SH-SY5Y (cell line): ENCODE measurements at regions not wholly inside any gene's neighbourhood (a gene's known extent, or its start where the extent isn't known, plus 50 kb on each side); places are given as distances from the start of the nearest gene placed in this dataset.

ENCODE experiments used
- GATA2 ChIP-seq: IDR thresholded peaks from 2 replicates; pipeline ENCODE4 v1.6.1; 2011; ENCODE audit warnings: mild to moderate bottlenecking, low read depth, low read length
- GATA3 ChIP-seq: IDR thresholded peaks from 2 replicates; pipeline ENCODE4 v1.6.1; 2011; ENCODE audit warnings: low read depth, mild to moderate bottlenecking, low read length, moderate library complexity

DNA sequence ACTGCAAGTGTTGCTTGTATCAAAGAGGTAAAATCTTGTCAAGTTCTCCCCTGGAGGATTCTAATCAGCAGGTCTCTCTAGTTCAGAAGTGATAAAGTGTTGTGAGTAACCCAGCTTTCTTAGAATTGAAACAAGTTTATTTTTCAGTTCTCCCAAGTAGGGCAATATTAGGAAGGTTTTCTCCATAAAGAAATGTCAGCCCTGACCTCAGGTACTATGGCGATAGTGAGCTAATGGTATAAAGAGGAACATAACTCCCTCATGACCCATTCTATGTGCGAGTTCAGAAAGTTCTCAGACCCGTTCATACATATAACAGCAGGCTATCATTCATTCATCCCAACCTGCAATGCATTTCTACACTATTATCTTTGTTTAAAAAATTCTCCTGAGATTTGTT is 421.1 kb upstream of the SETBP1 start:
- no peak for TF ChIP-seq GATA3
- TF ChIP-seq GATA2 = no peak
